RWPE1 (cell line): ENCODE measurements at regions not wholly inside any gene's neighbourhood (a gene's known extent, or its start where the extent isn't known, plus 50 kb on each side); places are given as distances from the start of the nearest gene placed in this dataset.
"Not testable (repeated sequence)": the region's sequence is repeated elsewhere in the genome, so short reads cannot be mapped to it uniquely, and the experiment has no call there.

ENCODE experiments used
- CTCF ChIA-PET: fragments of 350-600 bp; sonication (Branson Sonifier 250); formaldehyde crosslinking; extraction: SDS; loops from one replicate; lab custom pipeline; 2021; lab: Yijun Ruan, JAX
- POLR2A ChIA-PET: fragments of 400-600 bp; formaldehyde crosslinking; extraction: SDS; loops from one replicate; lab custom pipeline; 2020; ENCODE audit warnings: antibody characterized with exemption; ENCODE audit not compliant: low non-redundant PET; lab: Yijun Ruan, JAX
- DNase-seq: peaks from one replicate; pipeline ENCODE4 v3.0.0; 2012; ENCODE audit warnings: low spot score
- H3K27ac ChIP-seq: fragments of 450-650 bp; 2 replicates; pipeline ENCODE4 v1.5.1; 2017
- CTCF ChIP-seq: fragments of 450-650 bp; conservative IDR thresholded peaks from 2 replicates; pipeline ENCODE4 v1.5.1; 2017; ENCODE audit warnings: low read depth, mild to moderate bottlenecking

- POLR2A ChIA-PET, CTCF ChIA-PET, H3K27ac ChIP-seq, DNase-seq: not testable (repeated sequence)
Measured at GRCh38 chr17:20873688-20874328, 169.0 kb downstream of the USP22 start.

GRCh38 chr17:20877384-20877783 is 165.4 kb downstream of the USP22 start:
- CTCF ChIA-PET, DNase-seq, POLR2A ChIA-PET, H3K27ac ChIP-seq: not testable (repeated sequence)

- ChIA-PET CTCF (no interaction called here), POLR2A (no interaction called here)
- H3K27ac ChIP-seq: no peak overlapping the region
- TF ChIP-seq CTCF: no peak
- DNase-seq: no peak
Measured at GRCh38 chr17:20890338-20890737, 152.5 kb downstream of the USP22 start.

- not testable (repeated sequence) for DNase-seq, H3K27ac ChIP-seq
- ChIA-PET CTCF (interaction anchor here (0.6 kb wide), 1 partner anchor 618 kb away, joined by 4 read pairs; no protein-coding TSS in a partner anchor), POLR2A (interaction anchor here (0.7 kb wide), 1 partner anchor 1872 kb away, joined by 3 read pairs; no protein-coding TSS in a partner anchor)
Measured at GRCh38 chr17:20895426-20895825, 147.4 kb downstream of the USP22 start.

GRCh38 chr17:20896153-20896649 is 146.6 kb downstream of the USP22 start:
- POLR2A ChIA-PET: interaction anchor here (0.7 kb wide), 1 partner anchor 1873 kb away, joined by 3 read pairs; no protein-coding TSS in a partner anchor
- CTCF ChIA-PET: interaction anchor here (0.6 kb wide), 1 partner anchor 619 kb away, joined by 4 read pairs; no protein-coding TSS in a partner anchor
- TF ChIP-seq CTCF: no peak
- H3K27ac ChIP-seq: no peak overlapping the region
- DNase-seq: no peak

GRCh38 chr17:20898726-20899125 is 144.1 kb downstream of the USP22 start:
- CTCF ChIA-PET, H3K27ac ChIP-seq, DNase-seq, POLR2A ChIA-PET: not testable (repeated sequence)

- POLR2A ChIA-PET, CTCF ChIA-PET, DNase-seq, H3K27ac ChIP-seq: not testable (repeated sequence)
Measured at GRCh38 chr17:20902496-20902895, 140.3 kb downstream of the USP22 start.

GRCh38 chr17:20903549-20903948 is 139.3 kb downstream of the USP22 start:
- DNase-seq, H3K27ac ChIP-seq, CTCF ChIA-PET, POLR2A ChIA-PET: not testable (repeated sequence)

GRCh38 chr17:20908313-20909267 is 134.2 kb downstream of the USP22 start:
- POLR2A ChIA-PET: no interaction called here
- CTCF ChIA-PET: interaction anchor here (0.7 to 1.0 kb wide), 2 partner anchors 56 to 285 kb away, joined by 3 read pairs; no protein-coding TSS in a partner anchor
- TF ChIP-seq CTCF: peak; percentile 68
- peak overlapping the region; percentile 88 for H3K27ac ChIP-seq
- peak; percentile 87 for DNase-seq
